Progenitor cell of endocrine pancreas (in vitro differentiated cells): ENCODE measurements at regions not wholly inside any gene's neighbourhood (a gene's known extent, or its start where the extent isn't known, plus 50 kb on each side); places are given as distances from the start of the nearest gene placed in this dataset.

ENCODE experiments used
- DNase-seq: peaks from one replicate; pipeline ENCODE4 v3.0.0; 2021; ENCODE audit warnings: low spot score; ENCODE audit not compliant: unreplicated experiment
- H3K27ac Mint-ChIP-seq: 2 replicates; pipeline ENCODE4 v1.8.0; 2021; ENCODE audit warnings: mild to moderate bottlenecking, moderate library complexity, mixed read lengths
- H3K27me3 Mint-ChIP-seq: 2 replicates; pipeline ENCODE4 v1.8.0; 2021; ENCODE audit warnings: mixed read lengths
- H3K36me3 Mint-ChIP-seq: 2 replicates; pipeline ENCODE4 v1.8.0; 2022; ENCODE audit warnings: mixed read lengths; ENCODE audit not compliant: insufficient read depth
- H3K4me1 Mint-ChIP-seq: 2 replicates; pipeline ENCODE4 v1.8.0; 2021; ENCODE audit warnings: low read depth, mixed read lengths
- H3K4me3 Mint-ChIP-seq: 2 replicates; pipeline ENCODE4 v1.8.0; 2021; ENCODE audit warnings: low read depth, mild to moderate bottlenecking, moderate library complexity, mixed read lengths
- H3K9me3 Mint-ChIP-seq: 2 replicates; pipeline ENCODE4 v1.8.0; 2021; ENCODE audit warnings: low read depth, mixed read lengths
- TF ChIP-seq, protein P1 (sequence below): fragments of 200-600 bp; sonication (generic); IDR thresholded peaks from one replicate; pipeline ENCODE4 v1.5.0; 2021; ENCODE audit warnings: antibody characterized with exemption, mild to moderate bottlenecking; ENCODE audit not compliant: unreplicated experiment

DNA sequence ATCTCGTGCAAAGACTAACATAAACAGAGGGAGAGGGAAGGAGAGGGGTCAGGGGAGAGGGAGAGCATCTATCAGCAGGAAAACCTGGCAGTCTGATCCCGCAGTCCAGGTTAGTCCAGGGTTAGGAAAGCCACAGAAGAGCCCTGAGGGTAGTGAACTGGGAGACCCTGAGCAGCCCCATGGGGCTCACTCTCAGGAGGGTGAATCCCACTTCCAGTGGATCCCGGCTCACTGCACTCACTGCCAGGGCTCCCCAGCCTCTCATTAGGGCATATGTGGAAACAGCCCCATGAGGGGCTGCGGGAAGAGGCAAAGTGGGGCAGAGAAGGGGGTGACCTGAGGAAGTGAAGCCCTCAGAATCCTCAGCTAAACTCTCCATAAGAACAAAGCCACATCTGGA, 329.9 kb downstream of the UBE3D start:
- no peak overlapping the region for H3K27ac Mint-ChIP-seq
- no peaks in the 10 kb centered on the region for H3K27me3 Mint-ChIP-seq
- peaks cover 9% of the 10 kb centered on the region for H3K4me1 Mint-ChIP-seq
- DNase-seq, result no peak
- no peak overlapping the region for H3K4me3 Mint-ChIP-seq
- H3K9me3 Mint-ChIP-seq, result no peaks in the 10 kb centered on the region
- TF ChIP-seq, protein P1, sequence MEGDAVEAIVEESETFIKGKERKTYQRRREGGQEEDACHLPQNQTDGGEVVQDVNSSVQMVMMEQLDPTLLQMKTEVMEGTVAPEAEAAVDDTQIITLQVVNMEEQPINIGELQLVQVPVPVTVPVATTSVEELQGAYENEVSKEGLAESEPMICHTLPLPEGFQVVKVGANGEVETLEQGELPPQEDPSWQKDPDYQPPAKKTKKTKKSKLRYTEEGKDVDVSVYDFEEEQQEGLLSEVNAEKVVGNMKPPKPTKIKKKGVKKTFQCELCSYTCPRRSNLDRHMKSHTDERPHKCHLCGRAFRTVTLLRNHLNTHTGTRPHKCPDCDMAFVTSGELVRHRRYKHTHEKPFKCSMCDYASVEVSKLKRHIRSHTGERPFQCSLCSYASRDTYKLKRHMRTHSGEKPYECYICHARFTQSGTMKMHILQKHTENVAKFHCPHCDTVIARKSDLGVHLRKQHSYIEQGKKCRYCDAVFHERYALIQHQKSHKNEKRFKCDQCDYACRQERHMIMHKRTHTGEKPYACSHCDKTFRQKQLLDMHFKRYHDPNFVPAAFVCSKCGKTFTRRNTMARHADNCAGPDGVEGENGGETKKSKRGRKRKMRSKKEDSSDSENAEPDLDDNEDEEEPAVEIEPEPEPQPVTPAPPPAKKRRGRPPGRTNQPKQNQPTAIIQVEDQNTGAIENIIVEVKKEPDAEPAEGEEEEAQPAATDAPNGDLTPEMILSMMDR, result no peak
- H3K36me3 Mint-ChIP-seq, result no peaks in the 10 kb centered on the region

DNA sequence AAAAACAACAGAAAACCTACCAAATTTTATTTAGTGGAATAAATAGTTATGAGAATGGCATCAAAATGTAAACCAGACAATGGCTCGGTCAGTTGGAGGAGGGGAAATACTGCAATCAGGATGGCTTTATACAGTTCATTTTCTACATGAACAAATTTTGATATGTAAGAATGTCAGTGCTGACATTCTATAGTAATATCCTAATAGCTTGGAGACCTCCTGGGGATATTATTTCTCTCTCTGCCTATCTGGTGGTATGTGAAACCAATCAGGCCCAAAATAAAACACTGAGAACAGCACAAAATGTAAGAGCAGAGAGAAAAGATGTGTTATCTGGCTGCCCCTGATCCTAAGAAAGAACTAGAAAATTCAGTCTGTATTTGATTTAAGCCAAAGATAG, 327.7 kb downstream of the UBE3D start:
- no peak overlapping the region for H3K27ac Mint-ChIP-seq
- no peaks in the 10 kb centered on the region for H3K36me3 Mint-ChIP-seq
- TF ChIP-seq, protein P1, result no peak
- peaks cover 15% of the 10 kb centered on the region for H3K4me1 Mint-ChIP-seq
- H3K4me3 Mint-ChIP-seq, result no peak overlapping the region
- no peaks in the 10 kb centered on the region for H3K27me3 Mint-ChIP-seq
- DNase-seq, result no peak
- H3K9me3 Mint-ChIP-seq, result no peaks in the 10 kb centered on the region

DNA sequence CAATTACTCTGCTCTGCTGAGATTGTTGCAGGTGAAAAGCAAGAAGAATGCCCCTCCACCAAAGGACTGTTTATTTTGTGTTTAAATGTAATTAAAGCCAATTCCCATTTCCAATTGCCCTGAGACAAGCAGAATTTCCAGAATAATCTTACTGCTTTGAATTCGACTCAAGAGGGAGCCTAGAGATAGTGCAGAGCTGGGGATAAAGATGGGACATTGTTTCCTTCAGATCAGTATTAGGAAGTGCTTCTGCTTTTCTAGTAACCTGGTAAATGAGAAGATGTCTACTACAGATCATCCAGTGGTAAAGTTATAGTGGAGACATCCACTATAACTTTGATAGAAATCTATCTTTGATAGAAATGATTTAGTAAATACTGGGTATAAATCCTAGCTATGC, 326.9 kb downstream of the UBE3D start:
- Mint-ChIP-seq H3K4me1 (peaks cover 15% of the 10 kb centered on the region), H3K4me3 (no peak overlapping the region), H3K9me3 (no peaks in the 10 kb centered on the region), H3K27me3 (no peaks in the 10 kb centered on the region), H3K36me3 (no peaks in the 10 kb centered on the region), H3K27ac (no peak overlapping the region)
- no peak for DNase-seq
- TF ChIP-seq, protein P1, result no peak

DNA sequence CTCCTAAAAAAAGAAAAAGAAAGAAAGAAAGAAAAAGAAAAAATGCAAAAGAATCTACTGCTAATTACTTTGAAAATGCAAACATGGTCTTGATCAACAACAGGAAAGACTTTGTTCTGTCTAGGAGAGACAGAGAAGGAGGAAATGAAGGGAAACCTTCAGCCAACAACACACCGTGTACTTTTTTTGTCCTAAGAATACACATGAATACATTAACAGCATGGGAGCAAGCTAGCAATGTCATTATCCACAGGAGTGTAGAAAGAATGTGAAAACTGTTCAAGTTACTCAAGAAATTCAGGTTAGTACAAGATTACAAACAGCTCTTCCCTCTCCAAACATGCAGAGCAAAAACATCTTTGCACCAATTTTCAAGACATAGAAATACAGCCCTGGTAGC, 326.3 kb downstream of the UBE3D start:
- no peak overlapping the region for H3K27ac Mint-ChIP-seq
- peaks cover 16% of the 10 kb centered on the region for H3K4me1 Mint-ChIP-seq
- H3K4me3 Mint-ChIP-seq, result no peak overlapping the region
- no peaks in the 10 kb centered on the region for H3K9me3 Mint-ChIP-seq
- no peaks in the 10 kb centered on the region for H3K36me3 Mint-ChIP-seq
- no peaks in the 10 kb centered on the region for H3K27me3 Mint-ChIP-seq
- no peak for DNase-seq
- TF ChIP-seq, protein P1, result no peak

DNA sequence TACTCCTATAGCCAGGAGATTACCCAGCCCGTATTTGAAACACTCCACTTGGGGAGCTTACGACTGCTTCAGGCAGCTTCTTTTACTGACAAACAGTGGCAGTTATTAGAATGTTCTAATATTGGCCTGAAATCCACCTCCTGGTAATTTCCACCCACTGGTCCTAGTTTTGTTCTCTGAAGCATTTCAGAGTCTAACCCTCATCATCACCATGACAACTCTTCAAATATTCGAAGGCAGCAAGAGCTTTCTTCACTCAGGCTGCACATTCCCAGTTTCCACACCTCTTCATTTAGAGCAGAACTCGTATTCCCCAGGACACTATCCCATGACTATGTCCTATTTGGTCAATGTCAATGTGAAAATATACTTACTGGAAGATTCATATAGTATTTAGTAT, 325.6 kb downstream of the UBE3D start:
- H3K4me1 Mint-ChIP-seq, result peaks cover 16% of the 10 kb centered on the region
- H3K36me3 Mint-ChIP-seq, result no peaks in the 10 kb centered on the region

More for the DNA sequence above, 325.6 kb downstream of the UBE3D start:
- TF ChIP-seq, protein P1, result no peak
- Mint-ChIP-seq H3K4me3 (no peak overlapping the region), H3K27ac (no peak overlapping the region), H3K9me3 (no peaks in the 10 kb centered on the region), H3K27me3 (no peaks in the 10 kb centered on the region)
- no peak for DNase-seq
